Subcutaneous abdominal adipose tissue (tissue), 5 donors: ENCODE measurements at regions not wholly inside any gene's neighbourhood (a gene's known extent, or its start where the extent isn't known, plus 50 kb on each side); places are given as distances from the start of the nearest gene placed in this dataset.

Experiments
- H3K27ac ChIP-seq: one replicate; pipeline ENCODE4 v1.7.0; 2013; ENCODE audit warnings: low read depth, mild to moderate bottlenecking, inconsistent platforms, low read length, moderate library complexity
- H3K27me3 ChIP-seq, 5 donors: one replicate each; pipeline ENCODE4 v1.7.0; 2013; ENCODE audit warnings: low read length in 5 of 5, inconsistent platforms in 1 of 5; ENCODE audit not compliant: control insufficient read depth in 5 of 5, insufficient read depth in 4 of 5
- H3K36me3 ChIP-seq, 5 donors: one replicate each; pipeline ENCODE4 v1.7.0; 2013; ENCODE audit warnings: low read length in 5 of 5; ENCODE audit not compliant: control insufficient read depth in 5 of 5, insufficient read depth in 5 of 5
- H3K4me1 ChIP-seq, 5 donors: one replicate each; pipeline ENCODE4 v1.7.0; 2013; ENCODE audit warnings: low read length in 5 of 5, mild to moderate bottlenecking in 3 of 5, moderate library complexity in 1 of 5; ENCODE audit not compliant: control insufficient read depth in 5 of 5, insufficient read depth in 5 of 5
- H3K4me3 ChIP-seq, 5 donors: one replicate each; pipeline ENCODE4 v1.7.0; 2013; ENCODE audit warnings: low read length in 5 of 5, low read depth in 1 of 5
- H3K9ac ChIP-seq, 5 donors: one replicate each; pipeline ENCODE4 v1.7.0; 2013; ENCODE audit warnings: low read length in 5 of 5, mild to moderate bottlenecking in 4 of 5, moderate library complexity in 3 of 5
- H3K9me3 ChIP-seq, 5 donors: one replicate each; pipeline ENCODE4 v1.7.0; 2013; ENCODE audit warnings: low read length in 5 of 5; ENCODE audit not compliant: control insufficient read depth in 5 of 5
- donor health status: healthy.
- donor health status: healthy.
- donor health status: healthy.
- donor health status: healthy.
- donor health status: healthy.

DNA sequence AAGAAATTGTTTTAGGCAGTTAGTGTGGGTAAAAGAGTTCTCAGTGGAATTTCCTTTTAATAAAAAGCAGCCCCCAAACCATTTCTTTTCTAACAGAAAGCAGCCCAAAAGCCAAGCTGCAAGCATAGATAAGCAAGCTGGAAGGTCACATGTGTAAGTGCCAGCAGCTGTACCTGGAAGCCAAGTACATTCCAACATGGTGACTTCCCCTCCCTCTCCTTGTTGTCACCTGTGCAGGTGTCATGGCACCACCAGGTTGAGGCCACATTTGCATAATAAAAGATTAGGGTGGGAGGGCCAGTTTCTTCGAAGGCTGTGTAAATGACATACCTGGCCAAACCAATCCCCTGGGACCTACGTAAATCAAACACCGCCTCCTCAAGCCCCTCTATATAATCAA, 240.3 kb upstream of the RAB4A start:
- Histone ChIP-seq H3K9me3 (no peaks in the 10 kb centered on the region), H3K4me1 (peaks cover 4 to 34% (median 26%) of the 10 kb centered on the region in 5 donors), H3K4me3 (no peak overlapping the region), H3K9ac (no peak overlapping the region), H3K27me3 (no peaks in the 10 kb centered on the region), H3K27ac (no peak overlapping the region), H3K36me3 (no peaks in the 10 kb centered on the region)

DNA sequence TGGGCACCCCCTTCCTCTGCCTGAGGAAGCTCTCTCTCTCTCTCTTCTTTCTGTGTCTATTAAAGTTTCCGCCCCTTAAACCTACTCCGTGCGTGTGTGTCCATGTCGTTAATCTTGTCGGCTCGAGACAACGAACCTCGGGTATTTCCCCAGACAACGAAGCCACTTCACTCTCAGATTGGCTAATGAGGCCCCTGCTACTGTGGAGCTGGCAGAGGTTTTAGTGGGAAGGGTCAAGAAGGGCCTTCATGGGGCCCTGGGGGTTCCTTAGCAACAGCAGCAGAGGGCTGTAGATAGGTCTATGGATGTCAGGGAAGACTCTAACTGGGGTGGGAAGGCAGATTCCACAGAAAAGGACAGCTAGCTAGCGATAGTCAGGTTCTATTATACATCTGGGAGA, 239.8 kb upstream of the RAB4A start:
- Histone ChIP-seq H3K9ac (no peak overlapping the region), H3K4me3 (no peak overlapping the region), H3K36me3 (no peaks in the 10 kb centered on the region), H3K4me1 (peaks cover 4 to 31% (median 26%) of the 10 kb centered on the region in 5 donors), H3K27ac (no peak overlapping the region), H3K9me3 (no peaks in the 10 kb centered on the region), H3K27me3 (no peaks in the 10 kb centered on the region)

GRCh38 chr1:229031481-229032341, 239.2 kb upstream of the RAB4A start:
- H3K4me1 ChIP-seq: peaks cover 4 to 29% (median 26%) of the 10 kb centered on the region in 5 donors
- H3K4me3 ChIP-seq: no peak overlapping the region
- H3K9ac ChIP-seq: no peak overlapping the region
- no peaks in the 10 kb centered on the region for H3K9me3 ChIP-seq
- H3K27me3 ChIP-seq: no peaks in the 10 kb centered on the region
- H3K36me3 ChIP-seq: no peaks in the 10 kb centered on the region
- no peak overlapping the region for H3K27ac ChIP-seq

GRCh38 chr1:229032375-229032774, 238.5 kb upstream of the RAB4A start:
- Histone ChIP-seq H3K27ac (no peak overlapping the region), H3K9me3 (no peaks in the 10 kb centered on the region), H3K36me3 (no peaks in the 10 kb centered on the region), H3K4me3 (no peak overlapping the region), H3K9ac (no peak overlapping the region), H3K27me3 (no peaks in the 10 kb centered on the region), H3K4me1 (peaks cover 4 to 25% (median 21%) of the 10 kb centered on the region in 5 donors)

- Histone ChIP-seq H3K9ac (no peak overlapping the region), H3K27ac (no peak overlapping the region), H3K4me1 (peaks cover 0 to 17% (median 15%) of the 10 kb centered on the region in 5 donors), H3K36me3 (no peaks in the 10 kb centered on the region), H3K9me3 (no peaks in the 10 kb centered on the region), H3K27me3 (no peaks in the 10 kb centered on the region), H3K4me3 (no peak overlapping the region)
These were observed 237.4 kb upstream of the RAB4A start for GRCh38 chr1:229033480-229033879.

GRCh38 chr1:229034342-229034741, 236.6 kb upstream of the RAB4A start:
- H3K4me1 ChIP-seq: peaks cover 0 to 16% (median 13%) of the 10 kb centered on the region in 5 donors
- H3K4me3 ChIP-seq: no peak overlapping the region
- no peaks in the 10 kb centered on the region for H3K9me3 ChIP-seq
- no peaks in the 10 kb centered on the region for H3K27me3 ChIP-seq
- no peak overlapping the region for H3K9ac ChIP-seq
- H3K36me3 ChIP-seq: no peaks in the 10 kb centered on the region
- no peak overlapping the region for H3K27ac ChIP-seq

DNA sequence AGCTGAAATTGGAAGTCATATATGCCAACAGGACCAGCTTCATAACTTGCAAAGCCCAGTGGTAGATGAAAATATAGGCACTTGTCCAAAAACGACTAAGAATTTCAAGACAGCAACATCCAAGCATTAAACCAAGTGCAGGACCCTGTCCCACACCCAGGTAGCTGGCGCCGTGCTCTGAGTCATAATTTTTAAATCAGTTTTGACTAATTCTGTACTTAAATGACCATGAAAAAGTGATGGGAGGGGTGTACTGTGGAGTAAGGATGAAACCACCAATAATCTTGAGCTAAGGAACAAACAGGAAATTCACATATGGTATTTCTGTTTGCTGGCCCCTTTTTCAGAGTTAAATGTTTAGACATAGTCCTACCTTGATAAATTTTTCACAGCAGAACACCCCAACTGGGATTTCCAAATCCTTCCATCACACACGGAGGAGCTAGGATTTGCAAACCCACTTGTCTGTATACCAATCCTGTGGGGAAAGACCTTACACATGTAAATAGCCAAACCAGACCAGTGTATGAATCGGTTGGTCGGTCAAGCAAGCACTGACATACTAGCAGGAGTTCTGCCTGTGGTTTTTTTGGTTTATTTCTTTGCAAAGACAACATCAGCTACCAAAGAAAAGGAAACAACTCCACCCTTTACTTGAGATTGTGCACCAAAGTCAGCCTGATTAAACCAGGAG, 235.7 kb upstream of the RAB4A start:
- Histone ChIP-seq H3K27me3 (no peaks in the 10 kb centered on the region), H3K9ac (no peak overlapping the region), H3K27ac (no peak overlapping the region)

DNA sequence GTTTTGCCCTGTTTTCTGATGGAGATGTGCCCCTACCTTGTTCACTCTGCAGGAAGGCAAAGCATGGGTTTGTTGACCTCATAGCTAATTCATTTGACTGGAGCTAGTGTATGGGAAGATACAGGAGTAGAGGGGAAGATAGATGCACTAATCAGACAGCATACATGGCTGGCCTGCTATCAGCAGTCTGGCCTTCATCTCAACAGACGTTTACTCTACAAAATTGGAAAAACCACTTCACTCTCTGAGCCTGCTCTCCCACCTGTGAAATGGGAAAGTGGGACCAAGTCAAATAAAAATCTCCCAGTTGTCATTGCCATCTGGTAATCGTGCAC, 235.2 kb upstream of the RAB4A start:
- Histone ChIP-seq H3K36me3 (no peaks in the 10 kb centered on the region), H3K27ac (no peak overlapping the region), H3K4me1 (peaks cover 0 to 13% (median 6%) of the 10 kb centered on the region in 5 donors), H3K27me3 (no peaks in the 10 kb centered on the region), H3K4me3 (no peak overlapping the region), H3K9ac (no peak overlapping the region), H3K9me3 (no peaks in the 10 kb centered on the region)

More for the DNA sequence above, 235.7 kb upstream of the RAB4A start:
- no peak overlapping the region for H3K4me3 ChIP-seq
- H3K4me1 ChIP-seq: peaks cover 0 to 13% (median 6%) of the 10 kb centered on the region in 5 donors
- H3K9me3 ChIP-seq: no peaks in the 10 kb centered on the region
- H3K36me3 ChIP-seq: no peaks in the 10 kb centered on the region

DNA sequence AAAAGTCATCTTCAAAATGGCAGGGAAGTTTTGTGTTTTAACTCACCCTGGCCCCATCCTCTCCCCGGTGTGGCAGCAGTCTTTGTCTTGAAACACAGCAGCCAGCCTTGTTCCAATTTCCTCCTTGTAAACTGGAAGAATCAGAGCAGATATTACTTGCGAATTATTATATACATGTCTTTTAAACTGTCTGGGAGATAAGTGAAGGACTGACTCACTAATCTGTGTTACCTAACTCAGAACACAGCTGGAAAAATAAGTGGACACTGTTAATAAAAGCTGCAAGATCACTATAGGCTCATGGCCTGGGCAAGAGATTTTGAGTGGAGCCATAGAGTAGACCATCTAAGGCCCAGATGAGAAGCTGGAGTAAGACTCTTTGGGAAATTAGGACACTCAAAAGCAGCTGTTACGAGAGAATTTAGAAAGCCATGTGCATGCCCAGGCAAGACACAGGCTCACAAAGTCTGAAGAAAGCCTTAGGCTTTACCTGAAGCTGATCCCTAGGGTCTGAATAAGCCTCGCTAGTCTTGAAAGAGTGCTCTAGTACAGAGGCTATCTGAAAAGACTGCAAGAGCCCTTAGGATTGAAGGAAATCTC, 233.0 kb upstream of the RAB4A start:
- Histone ChIP-seq H3K36me3 (no peaks in the 10 kb centered on the region), H3K27me3 (no peaks in the 10 kb centered on the region), H3K27ac (no peak overlapping the region)

More for the DNA sequence above, 233.0 kb upstream of the RAB4A start:
- Histone ChIP-seq H3K9me3 (no peaks in the 10 kb centered on the region), H3K4me1 (peaks cover 0 to 4% (median 0%) of the 10 kb centered on the region in 5 donors), H3K4me3 (no peak overlapping the region), H3K9ac (no peak overlapping the region)
